HepG2 (cell line): ENCODE measurements at regions not wholly inside any gene's neighbourhood (a gene's known extent, or its start where the extent isn't known, plus 50 kb on each side); places are given as distances from the start of the nearest gene placed in this dataset.

Experiments used
- ATAC-seq: fragments of 200-7000 bp; cut with Tn5 transposase; 3 replicates; pipeline ENCODE4 v1.9.1; 2020; ENCODE audit warnings: mild to moderate bottlenecking, moderate library complexity
- BruUV-seq: library from RNA; stranded (reverse); fragments of 400-500 nt; replicated peaks from 2 replicates; lab custom pipeline; 2021; lab: Mats Ljungman, UMichigan
- CTCF ChIA-PET: fragments of 300-600 bp; formaldehyde crosslinking; extraction: SDS; loops from one replicate; lab custom pipeline; 2021; ENCODE audit warnings: low total read pairs, inconsistent platforms, low intra/inter-chr PET ratio; lab: Yijun Ruan, JAX
- POLR2A ChIA-PET: fragments of 350-600 bp; sonication (Branson Sonifier 250); formaldehyde crosslinking; loops from one replicate; lab custom pipeline; 2020; ENCODE audit warnings: antibody characterized with exemption, inconsistent platforms; lab: Yijun Ruan, JAX
- DNase-seq: peaks from one replicate; pipeline ENCODE4 v3.0.0-alpha.2; 2015; ENCODE audit warnings: low spot score
- FAIRE-seq: peaks from 3 replicates; lab custom pipeline; 2011; peaks lifted over from hg19 to GRCh38; lab: Jason Lieb, UNC
- H2AFZ ChIP-seq: one replicate; pipeline ENCODE4 v1.6.1; 2011; ENCODE audit warnings: low read length, inconsistent platforms
- H3K27ac ChIP-seq: fragments of 300-600 bp; 3 replicates; pipeline ENCODE4 v1.8.0; 2011; ENCODE audit warnings: mixed run types, mild to moderate bottlenecking, mixed read lengths, low read length, inconsistent platforms; ENCODE audit not compliant: insufficient read depth; ENCODE audit errors: extremely low read length
- H3K27me3 ChIP-seq, 2 experiments: fragments of 200-600 bp in 1 of 2; 2 replicates in 1 of 2; 3 replicates in 1 of 2; pipeline versions ENCODE4 v1.6.0 to v1.8.0; 2011; ENCODE audit warnings: low read length in 2 of 2, mild to moderate bottlenecking in 2 of 2, moderate library complexity in 2 of 2, inconsistent platforms in 1 of 2; ENCODE audit not compliant: insufficient read depth in 2 of 2, control insufficient read depth in 1 of 2
- H3K36me3 ChIP-seq, 2 experiments: fragments of 200-600 bp in 1 of 2; replicated peaks in 1 of 2; 2 replicates in 1 of 2; 3 replicates in 1 of 2; pipeline versions ENCODE4 v1.5.1 to v1.8.0; 2011; ENCODE audit warnings: low read length in 2 of 2, inconsistent platforms in 1 of 2; ENCODE audit not compliant: insufficient read depth in 2 of 2, control insufficient read depth in 1 of 2
- H3K4me1 ChIP-seq: 2 replicates; pipeline ENCODE4 v1.5.1; 2012; ENCODE audit warnings: low read length, inconsistent platforms; ENCODE audit not compliant: insufficient read depth
- H3K4me2 ChIP-seq: 2 replicates; pipeline ENCODE4 v1.6.0; 2011; ENCODE audit warnings: low read depth, low read length, inconsistent platforms
- H3K4me3 ChIP-seq, 3 experiments: fragments of 200-600 bp in 1 of 3; sonication (generic), shearing (Covaris generic) in 1 of 3; replicated peaks in 1 of 3; 2 replicates each; pipeline ENCODE4 v1.5.1; 2011 to 2016; ENCODE audit warnings: low read length in 3 of 3, inconsistent platforms in 2 of 3, low read depth in 2 of 3, mild to moderate bottlenecking in 2 of 3, control low read depth in 1 of 3, mixed read lengths in 1 of 3; ENCODE audit not compliant: insufficient read depth in 1 of 3
- H3K79me2 ChIP-seq: one replicate; pipeline ENCODE4 v1.6.1; 2011; ENCODE audit warnings: low read length, inconsistent platforms; ENCODE audit not compliant: insufficient read depth
- H3K9ac ChIP-seq: 2 replicates; pipeline ENCODE4 v1.6.0; 2011; ENCODE audit warnings: mild to moderate bottlenecking, low read depth, low read length, inconsistent platforms; ENCODE audit not compliant: insufficient read depth
- H3K9me3 ChIP-seq: 2 replicates; pipeline ENCODE4 v1.5.1; 2012; ENCODE audit warnings: mild to moderate bottlenecking, low read length
- H4K20me1 ChIP-seq: 2 replicates; pipeline ENCODE4 v1.6.0; 2011; ENCODE audit warnings: inconsistent platforms, mild to moderate bottlenecking, low read length, moderate library complexity; ENCODE audit not compliant: insufficient read depth
- CENPT ChIP-seq: sonication (generic); formaldehyde crosslinking; IDR thresholded peaks from 2 replicates; pipeline ENCODE4 v1.8.0; 2022; ENCODE audit warnings: low read depth, mild to moderate bottlenecking, moderate library complexity, missing genetic modification reagents
- GLI4 ChIP-seq: sonication (generic); formaldehyde crosslinking; IDR thresholded peaks from 2 replicates; pipeline ENCODE4 v1.5.1; 2020; ENCODE audit warnings: missing genetic modification reagents, mild to moderate bottlenecking, moderate library complexity, borderline replicate concordance
- NFRKB ChIP-seq: fragments of 450-650 bp; IDR thresholded peaks from 2 replicates; pipeline ENCODE4 v1.6.1; 2017
- STAT5B ChIP-seq: sonication (generic); formaldehyde crosslinking; IDR thresholded peaks from 2 replicates; pipeline ENCODE4 v1.4.0; 2020; ENCODE audit warnings: missing genetic modification reagents
- TEAD2 ChIP-seq: sonication (generic); formaldehyde crosslinking; IDR thresholded peaks from 2 replicates; pipeline ENCODE4 v1.9.0; 2021; ENCODE audit warnings: missing genetic modification reagents
- ZNF607 ChIP-seq: sonication (generic); formaldehyde crosslinking; IDR thresholded peaks from 2 replicates; pipeline ENCODE4 v1.5.1; 2020; ENCODE audit warnings: missing genetic modification reagents, mild to moderate bottlenecking, borderline replicate concordance
- ZNF652 ChIP-seq: IDR thresholded peaks from 2 replicates; pipeline ENCODE4 v1.6.1; 2016; ENCODE audit warnings: low read depth, borderline replicate concordance
- WGBS: methylation state at CpG from one replicate; pipeline ENCODE4 v1.1.6; 2017; ENCODE audit warnings: low lambda C conversion rate; 5-methylcytosine and 5-hydroxymethylcytosine counted together
- in situ Hi-C: cut with HindIII; loops from 2 replicates; pipeline ENCODE4 v1.10.0; 2017; ENCODE audit warnings: low pct_unique_long_range_greater_than_20kb; ENCODE audit not compliant: extremely low pct_ligation_motif_present
- intact Hi-C: fragments of 100-400 bp; cut with micrococcal nuclease; formaldehyde crosslinking; loops from one replicate; pipeline ENCODE4 v1.10.0; 2022; ENCODE audit not compliant: unreplicated experiment

GRCh38 chr3:110384601-110385000, 687.0 kb upstream of the NECTIN3 start:
- no peak for DNase-seq

GRCh38 chr3:110389005-110389404, 682.6 kb upstream of the NECTIN3 start:
- DNase-seq (no peak), ATAC-seq (no peak), FAIRE-seq (no peak)
- Histone ChIP-seq H3K27ac (no peak overlapping the region), H3K4me3 (no peak overlapping the region), H4K20me1 (no peaks in the 10 kb centered on the region), H3K9me3 (no peaks in the 10 kb centered on the region), H3K4me2 (no peak overlapping the region), H3K4me1 (peaks cover 5% of the 10 kb centered on the region; the same call in 1 of the 2 replicates), H3K9ac (no peak overlapping the region), H3K79me2 (no peaks in the 10 kb centered on the region), H3K36me3 (no peaks in the 10 kb centered on the region), H2AFZ (no peak overlapping the region), H3K27me3 (no peaks in the 10 kb centered on the region)
- in situ Hi-C loops (no loop called here), intact Hi-C loops (no loop called here)
- BruUV-seq: no TSS peak
- no peak for TF ChIP-seq CENPT
- no peak for TF ChIP-seq TEAD2 (CRISPR knock-in tag)
- POLR2A ChIA-PET: no interaction called here
- CTCF ChIA-PET: no interaction called here

More at GRCh38 chr3:110384601-110385000, 687.0 kb upstream of the NECTIN3 start:
- no peaks in the 10 kb centered on the region for H3K36me3 ChIP-seq
- ChIA-PET CTCF (no interaction called here), POLR2A (no interaction called here)
- no peak overlapping the region for H3K4me3 ChIP-seq
- H3K4me1 ChIP-seq: no peaks in the 10 kb centered on the region
- no peaks in the 10 kb centered on the region for H3K9me3 ChIP-seq
- ATAC-seq (no peak), FAIRE-seq (no peak)
- intact Hi-C loops: no loop called here
- in situ Hi-C loops: no loop called here
- WGBS: 12% methylated on average over 3 of the region's 3 CpGs
- H3K9ac ChIP-seq: no peak overlapping the region
- H3K27ac ChIP-seq: no peak overlapping the region
- no TSS peak for BruUV-seq
- H2AFZ ChIP-seq: no peak overlapping the region
- no peaks in the 10 kb centered on the region for H3K79me2 ChIP-seq
- no peaks in the 10 kb centered on the region for H4K20me1 ChIP-seq
- TF ChIP-seq NFRKB: no peak
- no peak for TF ChIP-seq STAT5B
- TF ChIP-seq GLI4: no peak
- TF ChIP-seq ZNF607: no peak
- TF ChIP-seq ZNF652 (CRISPR knock-in tag): no peak
- no peaks in the 10 kb centered on the region for H3K27me3 ChIP-seq
- H3K4me2 ChIP-seq: no peak overlapping the region
